Osteoblast (primary cell): ENCODE measurements at regions not wholly inside any gene's neighbourhood (a gene's known extent, or its start where the extent isn't known, plus 50 kb on each side); places are given as distances from the start of the nearest gene placed in this dataset.

Experiments
- DNase-seq: peaks from one replicate; pipeline ENCODE4 v3.0.0; 2011; ENCODE audit warnings: low spot score, mixed read lengths; ENCODE audit not compliant: insufficient read length; ENCODE audit errors: missing footprints
- H2AFZ ChIP-seq: 2 replicates; pipeline ENCODE4 v1.6.0; 2011; ENCODE audit warnings: mild to moderate bottlenecking, low read length
- H3K27ac ChIP-seq: 2 replicates; pipeline ENCODE4 v1.5.1; 2011; ENCODE audit warnings: mild to moderate bottlenecking, low read depth, low read length, moderate library complexity
- H3K27me3 ChIP-seq: 2 replicates; pipeline ENCODE4 v1.6.0; 2012; ENCODE audit warnings: mild to moderate bottlenecking, control low read depth, inconsistent platforms, low read length, moderate library complexity; ENCODE audit not compliant: insufficient read depth
- H3K36me3 ChIP-seq: 2 replicates; pipeline ENCODE4 v1.5.1; 2011; ENCODE audit warnings: mild to moderate bottlenecking, low read length, control low read depth, moderate library complexity; ENCODE audit not compliant: insufficient read depth
- H3K4me1 ChIP-seq: 2 replicates; pipeline ENCODE4 v1.5.1; 2011; ENCODE audit warnings: mild to moderate bottlenecking, low read length, control low read depth, moderate library complexity; ENCODE audit not compliant: insufficient read depth
- H3K4me2 ChIP-seq: 2 replicates; pipeline ENCODE4 v1.6.0; 2011; ENCODE audit warnings: mild to moderate bottlenecking, low read length; ENCODE audit not compliant: insufficient read depth
- H3K4me3 ChIP-seq: fragments of 200-600 bp; sonication (generic); 3 replicates; pipeline ENCODE4 v1.5.1; 2012; ENCODE audit warnings: mild to moderate bottlenecking, low read length, inconsistent platforms; ENCODE audit not compliant: insufficient read depth
- H3K79me2 ChIP-seq: 2 replicates; pipeline ENCODE4 v1.6.0; 2012; ENCODE audit warnings: mild to moderate bottlenecking, low read length, control low read depth, inconsistent platforms; ENCODE audit not compliant: insufficient read depth
- H3K9me3 ChIP-seq: 2 replicates; pipeline ENCODE4 v1.5.1; 2011; ENCODE audit warnings: low read depth, low read length, control low read depth
- H4K20me1 ChIP-seq: 2 replicates; pipeline ENCODE4 v1.6.0; 2012; ENCODE audit warnings: mild to moderate bottlenecking, low read length, control low read depth; ENCODE audit not compliant: insufficient read depth
- TF ChIP-seq, protein P1 (sequence below): IDR thresholded peaks from 2 replicates; pipeline ENCODE4 v1.5.1; 2011; ENCODE audit warnings: mild to moderate bottlenecking, low read depth, low read length, moderate library complexity; ENCODE audit errors: extremely low read depth

DNA sequence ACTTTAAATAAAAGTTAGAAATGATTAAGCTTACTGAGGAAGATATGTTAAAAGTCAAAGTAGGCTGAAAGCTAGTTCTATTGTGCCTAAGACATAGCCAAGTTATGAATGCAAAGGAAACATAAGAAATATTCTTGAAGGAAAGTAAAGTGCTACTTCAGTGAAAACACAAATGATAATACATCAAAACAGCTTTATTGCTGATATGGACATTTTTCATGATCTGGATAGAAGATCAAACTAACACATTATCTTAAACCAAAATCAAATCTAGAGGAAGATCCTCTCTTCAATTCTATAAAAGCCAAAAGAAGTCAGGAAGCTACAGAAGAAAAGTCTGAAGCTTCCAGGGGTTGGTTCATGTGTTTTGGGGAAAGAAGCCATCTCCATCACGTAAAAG, 545.9 kb downstream of the COL11A1 start:
- no peaks in the 10 kb centered on the region for H3K9me3 ChIP-seq
- TF ChIP-seq, protein P1, sequence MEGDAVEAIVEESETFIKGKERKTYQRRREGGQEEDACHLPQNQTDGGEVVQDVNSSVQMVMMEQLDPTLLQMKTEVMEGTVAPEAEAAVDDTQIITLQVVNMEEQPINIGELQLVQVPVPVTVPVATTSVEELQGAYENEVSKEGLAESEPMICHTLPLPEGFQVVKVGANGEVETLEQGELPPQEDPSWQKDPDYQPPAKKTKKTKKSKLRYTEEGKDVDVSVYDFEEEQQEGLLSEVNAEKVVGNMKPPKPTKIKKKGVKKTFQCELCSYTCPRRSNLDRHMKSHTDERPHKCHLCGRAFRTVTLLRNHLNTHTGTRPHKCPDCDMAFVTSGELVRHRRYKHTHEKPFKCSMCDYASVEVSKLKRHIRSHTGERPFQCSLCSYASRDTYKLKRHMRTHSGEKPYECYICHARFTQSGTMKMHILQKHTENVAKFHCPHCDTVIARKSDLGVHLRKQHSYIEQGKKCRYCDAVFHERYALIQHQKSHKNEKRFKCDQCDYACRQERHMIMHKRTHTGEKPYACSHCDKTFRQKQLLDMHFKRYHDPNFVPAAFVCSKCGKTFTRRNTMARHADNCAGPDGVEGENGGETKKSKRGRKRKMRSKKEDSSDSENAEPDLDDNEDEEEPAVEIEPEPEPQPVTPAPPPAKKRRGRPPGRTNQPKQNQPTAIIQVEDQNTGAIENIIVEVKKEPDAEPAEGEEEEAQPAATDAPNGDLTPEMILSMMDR = no peak
- no peaks in the 10 kb centered on the region for H3K4me1 ChIP-seq
- no peaks in the 10 kb centered on the region for H4K20me1 ChIP-seq
- H3K27ac ChIP-seq = no peak overlapping the region
- DNase-seq = no peak
- no peaks in the 10 kb centered on the region for H3K36me3 ChIP-seq
- no peaks in the 10 kb centered on the region for H3K27me3 ChIP-seq
- no peak overlapping the region for H3K4me2 ChIP-seq
- H3K79me2 ChIP-seq = no peaks in the 10 kb centered on the region
- H3K4me3 ChIP-seq = no peak overlapping the region
- no peak overlapping the region for H2AFZ ChIP-seq

DNA sequence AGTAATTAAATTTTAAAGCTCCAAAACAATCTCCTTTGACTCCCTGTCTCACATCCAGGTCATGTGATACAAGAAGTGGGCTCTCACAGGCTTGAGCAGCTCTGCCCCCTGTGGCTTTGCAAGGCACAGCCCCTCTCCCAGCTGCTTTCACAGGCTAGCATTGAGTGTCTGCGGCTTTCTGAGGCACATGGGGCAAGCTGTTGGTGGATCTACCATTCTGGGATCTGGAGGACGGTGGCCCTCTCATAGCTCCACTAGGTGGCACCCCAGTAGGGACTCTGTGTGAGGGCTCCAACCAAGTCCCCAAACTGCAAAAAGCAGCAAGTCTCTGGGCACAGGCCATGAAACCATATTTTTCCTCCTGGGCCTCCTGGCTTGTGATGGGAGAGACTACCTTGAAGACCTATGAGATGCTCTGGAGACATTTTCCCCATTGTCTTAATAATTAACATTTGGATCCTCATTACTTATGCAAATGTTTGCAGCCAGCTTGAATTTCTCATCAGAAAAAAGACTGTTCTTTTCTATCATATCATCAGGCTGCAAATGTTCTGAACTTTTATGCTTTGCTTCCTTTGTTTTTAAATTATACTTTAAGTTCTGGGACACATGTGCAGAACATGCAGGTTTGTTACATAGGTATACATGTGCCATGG, 554.1 kb upstream of the OLFM3 start:
- no peaks in the 10 kb centered on the region for H3K79me2 ChIP-seq
- no peaks in the 10 kb centered on the region for H3K9me3 ChIP-seq
- DNase-seq = no peak
- H3K27me3 ChIP-seq = no peaks in the 10 kb centered on the region
- no peaks in the 10 kb centered on the region for H4K20me1 ChIP-seq
- no peaks in the 10 kb centered on the region for H3K36me3 ChIP-seq
- H3K27ac ChIP-seq = no peak overlapping the region
- H3K4me1 ChIP-seq = no peaks in the 10 kb centered on the region
- H3K4me2 ChIP-seq = no peak overlapping the region
- H3K4me3 ChIP-seq = no peak overlapping the region
- H2AFZ ChIP-seq = no peak overlapping the region
- TF ChIP-seq, protein P1 = peak; percentile 48

DNA sequence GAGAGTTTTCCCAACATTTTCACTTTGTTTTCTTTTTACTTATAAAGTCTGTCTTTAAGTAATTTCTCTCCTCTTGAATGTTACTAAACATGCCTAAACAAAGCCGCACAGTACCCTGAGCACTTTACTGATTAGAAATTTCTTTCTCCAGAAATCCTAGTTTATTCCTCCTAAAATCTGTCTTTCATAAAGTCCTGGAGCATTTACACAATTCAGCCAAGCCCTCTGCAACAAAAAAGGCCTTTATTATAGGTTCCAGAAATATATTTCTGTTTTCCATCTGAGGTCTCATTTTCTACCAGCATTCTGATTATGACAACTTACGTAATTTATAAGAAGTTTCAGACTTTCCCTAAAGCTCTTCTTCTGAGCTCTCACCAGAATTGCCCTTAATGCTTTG, 549.5 kb upstream of the OLFM3 start:
- H3K27ac ChIP-seq = no peak overlapping the region
- no peaks in the 10 kb centered on the region for H3K36me3 ChIP-seq
- DNase-seq = no peak
- H2AFZ ChIP-seq = no peak overlapping the region
- no peaks in the 10 kb centered on the region for H3K4me1 ChIP-seq
- H3K9me3 ChIP-seq = no peaks in the 10 kb centered on the region
- TF ChIP-seq, protein P1 = no peak
- no peak overlapping the region for H3K4me3 ChIP-seq
- H3K4me2 ChIP-seq = no peak overlapping the region
- no peaks in the 10 kb centered on the region for H3K27me3 ChIP-seq
- H3K79me2 ChIP-seq = no peaks in the 10 kb centered on the region
- H4K20me1 ChIP-seq = no peaks in the 10 kb centered on the region

DNA sequence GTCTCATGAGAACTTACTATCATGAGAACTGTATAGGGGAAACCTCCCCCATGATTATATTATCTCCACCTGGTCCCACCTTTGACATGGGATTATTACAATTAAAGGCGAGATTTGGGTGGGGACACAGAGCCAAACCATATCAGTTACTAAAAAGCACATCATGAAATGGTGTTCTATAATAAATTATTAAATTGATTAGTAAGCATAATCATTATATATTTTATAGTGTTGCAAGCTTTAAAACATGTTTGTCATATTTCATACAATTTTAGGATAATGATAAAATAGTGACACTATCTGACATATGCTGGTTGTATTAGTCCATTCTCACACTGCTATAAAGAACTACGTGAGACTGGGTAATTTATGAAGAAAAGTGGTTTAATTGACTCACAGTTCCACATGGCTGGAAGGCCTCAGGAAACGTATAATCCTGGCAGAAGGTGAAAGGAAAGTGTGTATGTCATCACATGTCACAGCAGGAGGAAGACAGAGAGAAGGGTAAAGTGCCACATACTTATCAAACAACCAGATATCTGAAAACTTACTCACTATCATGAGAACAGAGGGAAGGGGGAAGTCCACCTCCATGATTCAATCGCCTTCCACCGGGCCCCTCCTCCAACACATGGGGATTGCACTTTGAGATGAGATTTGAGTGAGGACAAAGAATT, 539.2 kb upstream of the OLFM3 start:
- H3K9me3 ChIP-seq = no peaks in the 10 kb centered on the region
- TF ChIP-seq, protein P1 = no peak
- H3K36me3 ChIP-seq = no peaks in the 10 kb centered on the region
- H3K4me2 ChIP-seq = no peak overlapping the region
- no peak overlapping the region for H2AFZ ChIP-seq
- H3K4me3 ChIP-seq = no peak overlapping the region
- no peaks in the 10 kb centered on the region for H3K27me3 ChIP-seq
- H3K27ac ChIP-seq = no peak overlapping the region
- no peaks in the 10 kb centered on the region for H3K79me2 ChIP-seq
- no peak for DNase-seq
- no peaks in the 10 kb centered on the region for H3K4me1 ChIP-seq
- no peaks in the 10 kb centered on the region for H4K20me1 ChIP-seq
